GM21390 (cell line): ENCODE measurements at regions not wholly inside any gene's neighbourhood (a gene's known extent, or its start where the extent isn't known, plus 50 kb on each side); places are given as distances from the start of the nearest gene placed in this dataset.
"Not testable (repeated sequence)": the region's sequence is repeated elsewhere in the genome, so short reads cannot be mapped to it uniquely, and the experiment has no call there.

Experiments
- ATAC-seq: cut with Tn5 transposase; IDR thresholded peaks from one replicate; pipeline ENCODE4 v1.9.1; 2021; ENCODE audit not compliant: unreplicated experiment

- ATAC-seq, result no peak
These were observed 116.8 kb upstream of the COX7C start for GRCh38 chr5:86500947-86501346.

- no peak for ATAC-seq
These were observed 110.2 kb upstream of the COX7C start for GRCh38 chr5:86507574-86507973.

- not testable (repeated sequence) for ATAC-seq
These were observed 107.3 kb upstream of the COX7C start for GRCh38 chr5:86510330-86510915.

- no peak for ATAC-seq
These were observed 94.0 kb upstream of the COX7C start for GRCh38 chr5:86523718-86524117.

GRCh38 chr5:86525622-86526021 lies 92.1 kb upstream of the COX7C start:
- ATAC-seq, result no peak

- ATAC-seq, result peak; percentile 65
These were observed 90.9 kb upstream of the COX7C start for GRCh38 chr5:86526811-86527348.

GRCh38 chr5:86532429-86532828 lies 85.3 kb upstream of the COX7C start:
- ATAC-seq, result no peak

GRCh38 chr5:86536396-86536795 lies 81.3 kb upstream of the COX7C start:
- no peak for ATAC-seq

- ATAC-seq, result peak; percentile 60
These were observed 75.2 kb upstream of the COX7C start for GRCh38 chr5:86542532-86542931.

- ATAC-seq, result no peak
These were observed 71.7 kb upstream of the COX7C start for GRCh38 chr5:86546044-86546443.

GRCh38 chr5:86546582-86546981 lies 71.2 kb upstream of the COX7C start:
- ATAC-seq, result no peak

- ATAC-seq, result no peak
These were observed 63.1 kb upstream of the COX7C start for GRCh38 chr5:86554638-86555037.

- ATAC-seq, result no peak
These were observed 59.8 kb upstream of the COX7C start for GRCh38 chr5:86557920-86558319.

- peak; percentile 64 for ATAC-seq
These were observed 52.4 kb upstream of the COX7C start for GRCh38 chr5:86565197-86565789.

GRCh38 chr5:86566030-86566429 lies 51.7 kb upstream of the COX7C start:
- not testable (repeated sequence) for ATAC-seq
